Endothelial cell of umbilical vein (primary cell): ENCODE measurements at regions not wholly inside any gene's neighbourhood (a gene's known extent, or its start where the extent isn't known, plus 50 kb on each side); places are given as distances from the start of the nearest gene placed in this dataset.
A peak's percentile ranks its signal among the peaks of the same experiment; 100 is the strongest.

Experiments used
- BruUV-seq: library from RNA; stranded (reverse); fragments of 400-500 nt; replicated peaks from 2 replicates; lab custom pipeline; 2021; lab: Mats Ljungman, UMichigan
- CTCF ChIA-PET: fragments of 300-600, 350-600 bp; sonication (Branson Sonifier 250); formaldehyde crosslinking; loops from one replicate; lab custom pipeline; 2021; ENCODE audit warnings: antibody characterized with exemption, inconsistent platforms; lab: Charles Lee
- POLR2A ChIA-PET: fragments of 300-600, 350-600 bp; sonication (Branson Sonifier 250); formaldehyde crosslinking; loops from one replicate; lab custom pipeline; 2021; ENCODE audit warnings: antibody characterized with exemption, inconsistent platforms; lab: Charles Lee
- DNase-seq: peaks from one replicate; pipeline ENCODE4 v3.0.0-alpha.2; 2011; ENCODE audit warnings: low read depth, low spot score
- FAIRE-seq: peaks from 2 replicates; lab custom pipeline; 2011; peaks lifted over from hg19 to GRCh38; lab: Jason Lieb, UNC
- H2AFZ ChIP-seq: 2 replicates; pipeline ENCODE4 v1.6.0; 2012; ENCODE audit warnings: low read depth, low read length, control low read depth, inconsistent platforms
- H3K27ac ChIP-seq: 2 replicates; pipeline ENCODE4 v1.5.1; 2011; ENCODE audit warnings: low read depth, mild to moderate bottlenecking, control low read depth, low read length, moderate library complexity; ENCODE audit not compliant: insufficient read depth
- H3K27me3 ChIP-seq, 2 experiments: 2 replicates each; pipeline versions ENCODE4 v1.6.0 to v1.6.1; 2011; ENCODE audit warnings: low read length in 2 of 2, mixed read lengths in 1 of 2; ENCODE audit not compliant: control insufficient read depth in 2 of 2, insufficient read depth in 2 of 2
- H3K36me3 ChIP-seq, 2 experiments: 2 replicates in 1 of 2; 3 replicates in 1 of 2; pipeline ENCODE4 v1.5.1; 2011; ENCODE audit warnings: low read length in 2 of 2, mild to moderate bottlenecking in 1 of 2, moderate library complexity in 1 of 2; ENCODE audit not compliant: control insufficient read depth in 2 of 2, insufficient read depth in 2 of 2; ENCODE audit errors: extremely low read depth in 1 of 2
- H3K4me1 ChIP-seq: 3 replicates; pipeline ENCODE4 v1.5.1; 2011; ENCODE audit warnings: mild to moderate bottlenecking, low read length; ENCODE audit not compliant: control insufficient read depth, insufficient read depth; ENCODE audit errors: extremely low read depth
- H3K4me2 ChIP-seq: 2 replicates; pipeline ENCODE4 v1.6.1; 2011; ENCODE audit warnings: low read length, control low read depth, mixed read lengths; ENCODE audit not compliant: insufficient read depth
- H3K4me3 ChIP-seq, 3 experiments: fragments of 200-600 bp in 1 of 3; sonication (generic), shearing (Covaris generic) in 1 of 3; replicated peaks in 1 of 3; 2 replicates each; pipeline ENCODE4 v1.5.1; 2011 to 2016; ENCODE audit warnings: control low read depth in 3 of 3, low read length in 3 of 3, mild to moderate bottlenecking in 2 of 3, inconsistent platforms in 1 of 3, low read depth in 1 of 3, moderate library complexity in 1 of 3; ENCODE audit not compliant: insufficient read depth in 1 of 3
- H3K79me2 ChIP-seq: 2 replicates; pipeline ENCODE4 v1.6.0; 2012; ENCODE audit warnings: low read length, inconsistent platforms; ENCODE audit not compliant: control insufficient read depth, insufficient read depth
- H3K9ac ChIP-seq: replicated peaks from 2 replicates; pipeline ENCODE3; 2011; ENCODE audit warnings: low read length, control low read depth; ENCODE audit not compliant: insufficient read depth; ENCODE audit errors: extremely low read depth
- H3K9me1 ChIP-seq: replicated peaks from 3 replicates; pipeline ENCODE4 v1.6.0; 2011; ENCODE audit warnings: mild to moderate bottlenecking, low read length; ENCODE audit not compliant: control insufficient read depth, insufficient read depth; ENCODE audit errors: extremely low read depth
- H3K9me3 ChIP-seq: replicated peaks from 2 replicates; pipeline ENCODE4 v1.5.1; 2012; ENCODE audit warnings: low read length, inconsistent platforms; ENCODE audit not compliant: control insufficient read depth, insufficient read depth
- H4K20me1 ChIP-seq: replicated peaks from 2 replicates; pipeline ENCODE3; 2011; ENCODE audit warnings: mild to moderate bottlenecking, low read length; ENCODE audit not compliant: control insufficient read depth, insufficient read depth; ENCODE audit errors: extremely low read depth
- CTCF ChIP-seq, 2 donors: IDR thresholded peaks; 1 replicate in 1 of 2; 2 replicates in 1 of 2; pipeline ENCODE4 v1.5.1; 2011; ENCODE audit warnings: low read length in 2 of 2, mild to moderate bottlenecking in 2 of 2, moderate library complexity in 2 of 2, control low read depth in 1 of 2, inconsistent platforms in 1 of 2, low read depth in 1 of 2; ENCODE audit not compliant: insufficient read depth in 1 of 2; ENCODE audit errors: extremely low read depth in 1 of 2
- EZH2 ChIP-seq: IDR thresholded peaks from 2 replicates; pipeline ENCODE4 v1.6.1; 2012; ENCODE audit warnings: borderline replicate concordance, low read depth, mild to moderate bottlenecking, moderate library complexity, low read length, inconsistent platforms; ENCODE audit not compliant: severe bottlenecking
- FOS ChIP-seq: IDR thresholded peaks from 2 replicates; pipeline ENCODE4 v1.6.1; 2011; ENCODE audit warnings: mild to moderate bottlenecking, low read length, moderate library complexity, borderline replicate concordance; ENCODE audit not compliant: insufficient read depth
- GATA2 ChIP-seq: IDR thresholded peaks from 2 replicates; pipeline ENCODE4 v1.7.0; 2011; ENCODE audit warnings: low read depth, mild to moderate bottlenecking, moderate library complexity, mixed read lengths, low read length; ENCODE audit not compliant: insufficient read length, insufficient read depth
- JUN ChIP-seq: IDR thresholded peaks from 2 replicates; pipeline ENCODE4 v1.6.1; 2011; ENCODE audit warnings: borderline replicate concordance, low read depth; ENCODE audit not compliant: insufficient read length, insufficient read depth
- MAX ChIP-seq: IDR thresholded peaks from 2 replicates; pipeline ENCODE4 v1.6.1; 2011; ENCODE audit not compliant: insufficient read depth, insufficient read length
- MYC ChIP-seq: IDR thresholded peaks from one replicate; pipeline ENCODE4 v1.6.1; 2011; ENCODE audit warnings: mild to moderate bottlenecking, low read depth, low read length
- POLR2A ChIP-seq: IDR thresholded peaks from 2 replicates; pipeline ENCODE4 v1.6.1; 2012; ENCODE audit warnings: low read depth, mild to moderate bottlenecking, control low read depth, low read length
- POLR2AphosphoS5 ChIP-seq: IDR thresholded peaks from 2 replicates; pipeline ENCODE4 v1.6.1; 2012; ENCODE audit warnings: low read depth, mild to moderate bottlenecking, control low read depth, low read length, moderate library complexity; ENCODE audit not compliant: insufficient read depth
- dilution Hi-C: fragments of 300-500 bp; cut with MboI; formaldehyde crosslinking; loops from one replicate; pipeline ENCODE4 v1.15.0; 2019; ENCODE audit warnings: low sequenced_read_pairs; ENCODE audit not compliant: extremely low pct_ligation_motif_present
- intact Hi-C: fragments of 100-400 bp; cut with micrococcal nuclease; formaldehyde crosslinking; loops from one replicate; pipeline ENCODE4 v1.10.0; 2022

- dilution Hi-C loops: no loop called here
Observed at GRCh38 chr15:35958975-35959374, 413.0 kb upstream of the DPH6 start.

More at GRCh38 chr15:35958975-35959374, 413.0 kb upstream of the DPH6 start:
- TF ChIP-seq POLR2A (no peak), EZH2 (no peak), GATA2 (no peak), POLR2AphosphoS5 (no peak), CTCF (IDR thresholded peaks at IDR 0.05; ENCODE audit: extremely low read depth in 1 of 2, insufficient read depth in 1 of 2, low read depth in 1 of 2, low read length in 2 of 2) (no peak), MYC (no peak), MAX (no peak), JUN (no peak), FOS (no peak)
- Histone ChIP-seq H3K4me3 (no peak overlapping the region), H3K36me3 (no peaks in the 10 kb centered on the region), H2AFZ (no peak overlapping the region), H3K79me2 (no peaks in the 10 kb centered on the region), H3K4me1 (no peaks in the 10 kb centered on the region), H3K27ac (no peak overlapping the region), H3K27me3 (peaks cover 6 to 8% of the 10 kb centered on the region in 2 experiments), H3K4me2 (no peak overlapping the region), H3K9ac (no peak overlapping the region), H3K9me3 (no peaks in the 10 kb centered on the region), H3K9me1 (no peaks in the 10 kb centered on the region), H4K20me1 (no peaks in the 10 kb centered on the region)
- POLR2A ChIA-PET: no interaction called here
- BruUV-seq: no TSS peak
- CTCF ChIA-PET: no interaction called here
- intact Hi-C loops: no loop called here
- DNase-seq: peak; percentile 2
- no peak for FAIRE-seq
